ENCODE measurements at regions not wholly inside any gene's neighbourhood (a gene's known extent, or its start where the extent isn't known, plus 50 kb on each side); places are given as distances from the start of the nearest gene placed in this dataset.

GRCh38 chr18:54720620-54721019 lies 107.7 kb upstream of the RAB27B start:
- no TSS peak for BruUV-seq (replicated peaks)
- DNase-seq (peak; percentile 69), ATAC-seq (ENCODE audit: low read depth) (peak; percentile 79)
- H3K27me3 ChIP-seq (ENCODE audit: control insufficient read depth, insufficient read depth, low read length) = no peaks in the 10 kb centered on the region
- no peak overlapping the region for H3K9ac ChIP-seq (ENCODE audit: low read depth, low read length)
- H3K4ac ChIP-seq (ENCODE audit: low read depth, low read length) = no peak overlapping the region
- dilution Hi-C loops (cut with HindIII; ENCODE audit: low sequenced_read_pairs, unreplicated experiment) (no loop called here), in situ Hi-C loops (cut with MboI; ENCODE audit: low sequenced_read_pairs) (no loop called here), intact Hi-C loops (cut with micrococcal nuclease) (no loop called here)
- no peaks in the 10 kb centered on the region for H3K36me3 ChIP-seq (ENCODE audit: control insufficient read depth, insufficient read depth, low read length)
- H4K91ac ChIP-seq (ENCODE audit: insufficient read depth, low read depth, low read length) = no peak overlapping the region
- H3K14ac ChIP-seq (replicated peaks; ENCODE audit: low read depth, low read length) = no peak overlapping the region
- WGBS, 2 experiments (ENCODE audit: extremely low coverage in 2 of 2, insufficient read length in 1 of 2) = no CpG with 5 or more reads among the region's 1 CpG
- no peak overlapping the region for H3K27ac ChIP-seq (ENCODE audit: insufficient read depth, low read length)
- H2BK120ac ChIP-seq (ENCODE audit: low read depth, low read length) = no peak overlapping the region
- TF ChIP-seq FOS (IDR thresholded peaks at IDR 0.05; ENCODE audit: low read depth, low read length) (no peak), RFX5 (IDR thresholded peaks at IDR 0.05; ENCODE audit: low read depth, low read length) (no peak), CTCF (conservative IDR thresholded peaks at IDR 0.05; ENCODE audit: low read depth, low read length) (no peak), BHLHE40 (IDR thresholded peaks at IDR 0.05; ENCODE audit: low read depth, low read length) (no peak), SMC3 (IDR thresholded peaks at IDR 0.05; ENCODE audit: low read depth, low read length) (no peak), POLR2A (IDR thresholded peaks at IDR 0.05; ENCODE audit: low read depth, low read length) (no peak), CEBPB (IDR thresholded peaks at IDR 0.05; ENCODE audit: low read depth, low read length) (no peak), RAD21 (IDR thresholded peaks at IDR 0.05; ENCODE audit: low read length) (no peak), ELK1 (IDR thresholded peaks at IDR 0.05; ENCODE audit: borderline replicate concordance, low read depth, low read length) (no peak), MXI1 (IDR thresholded peaks at IDR 0.05; ENCODE audit: borderline replicate concordance, low read depth, low read length) (no peak), MAFK (IDR thresholded peaks at IDR 0.05; ENCODE audit: low read depth, low read length) (no peak), MAZ (IDR thresholded peaks at IDR 0.05; ENCODE audit: borderline replicate concordance, low read depth, low read length) (no peak), RCOR1 (IDR thresholded peaks at IDR 0.05; ENCODE audit: insufficient replicate concordance, low read length) (no peak), NFE2L2 (IDR thresholded peaks at IDR 0.05; ENCODE audit: low read depth, low read length) (no peak), CHD1 (IDR thresholded peaks at IDR 0.05; ENCODE audit: low read depth, low read length) (no peak)
- TF ChIP-seq, protein P1, sequence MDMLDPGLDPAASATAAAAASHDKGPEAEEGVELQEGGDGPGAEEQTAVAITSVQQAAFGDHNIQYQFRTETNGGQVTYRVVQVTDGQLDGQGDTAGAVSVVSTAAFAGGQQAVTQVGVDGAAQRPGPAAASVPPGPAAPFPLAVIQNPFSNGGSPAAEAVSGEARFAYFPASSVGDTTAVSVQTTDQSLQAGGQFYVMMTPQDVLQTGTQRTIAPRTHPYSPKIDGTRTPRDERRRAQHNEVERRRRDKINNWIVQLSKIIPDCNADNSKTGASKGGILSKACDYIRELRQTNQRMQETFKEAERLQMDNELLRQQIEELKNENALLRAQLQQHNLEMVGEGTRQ (IDR thresholded peaks at IDR 0.05; ENCODE audit: low read depth, low read length) = no peak
- H3K18ac ChIP-seq (ENCODE audit: low read depth, low read length) = no peak overlapping the region
- H3K9me1 ChIP-seq (ENCODE audit: insufficient read depth, low read length) = peaks cover 2% of the 10 kb centered on the region; the same call in 1 of the 2 replicates
- no peak overlapping the region for H2BK15ac ChIP-seq (ENCODE audit: low read depth, low read length)
- ChIA-PET POLR2A (ENCODE audit: unreplicated experiment) (no interaction called here), CTCF (interaction anchor here (0.6 kb wide), 1 partner anchor 262 kb away, joined by 3 read pairs; no protein-coding TSS in a partner anchor)
- H3K23ac ChIP-seq (ENCODE audit: low read depth, low read length) = no peak overlapping the region
- H4K5ac ChIP-seq (ENCODE audit: low read depth, low read length) = no peak overlapping the region
- H3K56ac ChIP-seq (ENCODE audit: extremely low read depth, insufficient read depth, low read length) = no peak overlapping the region
- H2AK5ac ChIP-seq (ENCODE audit: low read depth, low read length) = no peak overlapping the region
- H3K79me1 ChIP-seq (ENCODE audit: low read depth in 1 of 2, low read length in 2 of 2) = no peaks in the 10 kb centered on the region
- peak overlapping the region; percentile 17; the same call in 1 of the 2 replicates for H3K4me2 ChIP-seq (ENCODE audit: low read depth, low read length)
- H3K9me3 ChIP-seq (ENCODE audit: control insufficient read depth, insufficient read depth, low read length) = no peaks in the 10 kb centered on the region
- H2AK9ac ChIP-seq (replicated peaks; ENCODE audit: low read depth, low read length, poor library complexity) = no peak overlapping the region
- H2BK20ac ChIP-seq (ENCODE audit: low read depth, low read length) = no peak overlapping the region
- H4K8ac ChIP-seq (ENCODE audit: low read depth in 2 of 2, low read length in 2 of 2) = no peak overlapping the region
- no peaks in the 10 kb centered on the region for H3K4me1 ChIP-seq (ENCODE audit: control insufficient read depth, insufficient read depth, low read length)
- no peak overlapping the region for H3K4me3 ChIP-seq (ENCODE audit: insufficient read depth, low read depth, low read length)
- no peak overlapping the region for H2BK5ac ChIP-seq (ENCODE audit: low read depth, low read length, poor library complexity, severe bottlenecking)
- no peak overlapping the region for H2AFZ ChIP-seq (replicated peaks; ENCODE audit: low read length, poor library complexity)
- no peaks in the 10 kb centered on the region for H4K20me1 ChIP-seq (ENCODE audit: insufficient read depth, low read length)
